GM23338 (cell line): ENCODE measurements at regions not wholly inside any gene's neighbourhood (a gene's known extent, or its start where the extent isn't known, plus 50 kb on each side); places are given as distances from the start of the nearest gene placed in this dataset.
"Not testable (repeated sequence)": the region's sequence is repeated elsewhere in the genome, so short reads cannot be mapped to it uniquely, and the experiment has no call there.

Experiments used
- ATAC-seq: fragments of 200-7000 bp; cut with Tn5 transposase; 3 replicates; pipeline ENCODE4 v1.9.1; 2020
- DNase-seq: peaks from one replicate; pipeline ENCODE4 v3.0.0-alpha.2; 2015; ENCODE audit warnings: low spot score
- H2AFZ ChIP-seq: fragments of 200-600 bp; sonication (generic); 2 replicates; pipeline ENCODE4 v1.8.0; 2016; ENCODE audit warnings: antibody characterized with exemption, mild to moderate bottlenecking, moderate library complexity
- H3F3A ChIP-seq: fragments of 200-600 bp; sonication (generic); replicated peaks from 2 replicates; pipeline ENCODE4 v1.8.0; 2017; ENCODE audit warnings: antibody characterized with exemption, mixed run types, low read depth
- H3K27ac ChIP-seq: fragments of 200-600 bp; sonication (generic); 2 replicates; pipeline ENCODE4 v1.6.1; 2016; ENCODE audit warnings: low read depth
- H3K27me3 ChIP-seq: fragments of 200-600 bp; sonication (generic); 2 replicates; pipeline ENCODE4 v1.8.0; 2016; ENCODE audit warnings: mild to moderate bottlenecking, mixed run types, moderate library complexity; ENCODE audit not compliant: insufficient read depth
- H3K36me3 ChIP-seq: fragments of 200-600 bp; sonication (generic); 2 replicates; pipeline ENCODE4 v1.8.0; 2016; ENCODE audit warnings: mild to moderate bottlenecking; ENCODE audit not compliant: insufficient read depth
- H3K4me1 ChIP-seq: fragments of 200-600 bp; sonication (generic); 2 replicates; pipeline ENCODE4 v1.8.0; 2016; ENCODE audit warnings: mild to moderate bottlenecking, moderate library complexity; ENCODE audit not compliant: insufficient read depth
- H3K4me2 ChIP-seq: fragments of 200-600 bp; sonication (generic); 2 replicates; pipeline ENCODE4 v1.7.1; 2017; ENCODE audit warnings: mixed run types
- H3K4me3 ChIP-seq: fragments of 200-600 bp; sonication (generic); 2 replicates; pipeline ENCODE4 v1.6.1; 2016; ENCODE audit warnings: mixed run types
- H3K79me2 ChIP-seq: fragments of 200-600 bp; sonication (generic); replicated peaks from 2 replicates; pipeline ENCODE4 v1.8.0; 2017; ENCODE audit warnings: mild to moderate bottlenecking; ENCODE audit not compliant: insufficient read depth
- H3K9me2 ChIP-seq: fragments of 200-600 bp; sonication (generic); 2 replicates; pipeline ENCODE4 v1.8.0; 2017; ENCODE audit not compliant: insufficient read depth
- H4K20me1 ChIP-seq: fragments of 200-600 bp; sonication (generic); replicated peaks from 2 replicates; pipeline ENCODE4 v1.8.0; 2017; ENCODE audit warnings: mild to moderate bottlenecking; ENCODE audit not compliant: insufficient read depth
- H3K27ac Mint-ChIP-seq: 2 replicates; pipeline ENCODE4 v1.8.0; 2020; ENCODE audit warnings: inconsistent platforms, mild to moderate bottlenecking, moderate library complexity, mixed read lengths
- H3K27me3 Mint-ChIP-seq: 3 replicates; pipeline ENCODE4 v1.8.0; 2022; ENCODE audit warnings: low read depth, mild to moderate bottlenecking, moderate library complexity, mixed read lengths, inconsistent platforms; ENCODE audit not compliant: insufficient read depth, poor library complexity
- H3K36me3 Mint-ChIP-seq: 3 replicates; pipeline ENCODE4 v1.8.0; 2021; ENCODE audit warnings: low read depth, mild to moderate bottlenecking, inconsistent platforms, moderate library complexity, mixed read lengths
- H3K4me1 Mint-ChIP-seq: 3 replicates; pipeline ENCODE4 v1.8.0; 2020; ENCODE audit warnings: mild to moderate bottlenecking, inconsistent platforms, mixed read lengths
- H3K4me3 Mint-ChIP-seq: 3 replicates; pipeline ENCODE4 v1.8.0; 2021; ENCODE audit warnings: moderate library complexity, mild to moderate bottlenecking, inconsistent platforms, mixed read lengths
- H3K9me3 Mint-ChIP-seq: 3 replicates; pipeline ENCODE4 v1.8.0; 2020; ENCODE audit warnings: moderate library complexity, mild to moderate bottlenecking, inconsistent platforms, mixed read lengths
- CREB1 ChIP-seq: fragments of 250-450 bp; sonication (Bioruptor Pico); IDR thresholded peaks from 2 replicates; pipeline ENCODE4 v1.5.0; 2020; ENCODE audit warnings: low read depth, mild to moderate bottlenecking, moderate library complexity
- POLR2AphosphoS5 ChIP-seq: IDR thresholded peaks from 2 replicates; pipeline ENCODE4 v1.6.1; 2016; ENCODE audit warnings: antibody characterized with exemption, low read depth
- STAT1 ChIP-seq: IDR thresholded peaks from one replicate; pipeline ENCODE4 v1.6.1; 2016; ENCODE audit warnings: antibody characterized with exemption; ENCODE audit not compliant: unreplicated experiment
- ZNF462 ChIP-seq: fragments of 250-450 bp; sonication (Bioruptor Pico); IDR thresholded peaks from 2 replicates; pipeline ENCODE4 v1.5.0; 2020; ENCODE audit warnings: mild to moderate bottlenecking, moderate library complexity
- TF ChIP-seq, protein P1 (sequence below): IDR thresholded peaks from 2 replicates; pipeline ENCODE4 v1.6.1; 2016; ENCODE audit warnings: antibody characterized with exemption
- TF ChIP-seq, protein P2 (sequence below), 2 experiments: fragments of 200-600 bp in 1 of 2; sonication (generic) in 1 of 2; conservative IDR thresholded peaks; 2 replicates each; pipeline versions ENCODE4 v1.5.1 to v1.6.1; 2016 to 2017; ENCODE audit warnings: antibody characterized with exemption in 2 of 2, low read depth in 2 of 2, mild to moderate bottlenecking in 2 of 2, moderate library complexity in 1 of 2

DNA sequence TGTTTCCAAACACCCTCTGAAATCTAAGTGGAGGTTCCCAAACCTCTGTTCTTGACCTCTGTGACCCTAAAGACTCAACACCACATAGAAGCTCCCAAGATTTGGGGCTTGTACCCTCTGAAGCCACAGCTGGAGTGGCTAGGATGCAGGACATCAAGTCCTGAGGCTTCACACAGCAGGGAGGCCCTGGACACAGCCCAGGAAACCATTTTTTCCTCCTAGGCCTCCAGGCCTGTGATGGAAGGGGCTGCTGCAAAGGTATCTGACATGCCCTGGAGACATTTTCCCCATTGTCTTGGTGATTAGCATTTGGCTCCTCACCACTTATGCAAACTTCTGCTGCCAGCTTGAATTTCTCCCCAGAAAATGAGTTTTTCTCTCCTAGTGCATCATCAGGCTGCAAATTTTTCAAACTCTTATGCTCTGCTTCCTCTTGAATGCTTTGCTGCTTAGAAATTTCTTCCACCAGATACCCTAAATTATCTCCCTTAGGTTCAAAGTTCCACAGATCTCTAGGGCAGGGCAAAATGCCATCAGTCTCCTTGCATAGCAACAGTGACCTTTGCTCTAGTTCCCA, 200.5 kb upstream of the ARL4C start:
- not testable (repeated sequence) for H2AFZ ChIP-seq, H3K4me2 ChIP-seq, H3K27me3 ChIP-seq, ATAC-seq, H3K4me3 ChIP-seq, H3K27me3 Mint-ChIP-seq, H3F3A ChIP-seq, H3K27ac ChIP-seq, H3K27ac Mint-ChIP-seq, H3K79me2 ChIP-seq, H3K4me1 ChIP-seq, H3K4me3 Mint-ChIP-seq, DNase-seq, H3K4me1 Mint-ChIP-seq, H4K20me1 ChIP-seq
- H3K9me2 ChIP-seq = 0 out of 2 replicates have a peak, but pooled peaks cover 13% of the 10 kb centered on the region
- Mint-ChIP-seq H3K36me3 (peaks cover 51% of the 10 kb centered on the region), H3K9me3 (peaks cover 56% of the 10 kb centered on the region)
- H3K36me3 ChIP-seq = peaks cover 26% of the 10 kb centered on the region

DNA sequence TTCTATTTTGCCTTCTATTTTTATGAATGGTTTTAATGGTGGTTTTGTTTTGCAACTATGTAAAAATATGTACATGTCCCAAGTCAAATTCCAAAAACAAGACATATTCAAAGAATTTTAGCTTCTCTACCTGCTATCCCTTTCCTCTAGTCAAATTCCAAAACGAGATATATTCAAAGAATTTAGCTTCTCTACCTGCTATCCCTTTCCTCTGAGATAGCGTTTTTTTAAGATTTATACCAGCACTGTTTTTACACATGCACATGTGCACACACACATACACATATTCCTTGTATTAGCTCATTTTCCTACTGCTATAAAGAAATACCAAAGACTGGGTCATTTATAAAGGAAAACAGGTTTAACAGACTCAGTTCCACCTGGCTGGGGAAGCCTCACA, 199.1 kb upstream of the ARL4C start:
- no peak overlapping the region for H3K4me3 ChIP-seq
- H3K9me2 ChIP-seq = 0 out of 2 replicates have a peak, but pooled peaks cover 13% of the 10 kb centered on the region
- DNase-seq (no peak), ATAC-seq (no peak)
- H2AFZ ChIP-seq = no peak overlapping the region
- peaks cover 26% of the 10 kb centered on the region for H3K36me3 ChIP-seq
- no peaks in the 10 kb centered on the region for H4K20me1 ChIP-seq
- no peaks in the 10 kb centered on the region for H3K4me1 ChIP-seq
- no peaks in the 10 kb centered on the region for H3K27me3 ChIP-seq
- no peaks in the 10 kb centered on the region for H3F3A ChIP-seq
- H3K36me3 Mint-ChIP-seq = peaks cover 52% of the 10 kb centered on the region
- H3K27ac ChIP-seq = no peak overlapping the region
- H3K4me3 Mint-ChIP-seq = no peak overlapping the region
- no peak for TF ChIP-seq POLR2AphosphoS5
- no peaks in the 10 kb centered on the region for H3K79me2 ChIP-seq
- no peak overlapping the region for H3K27ac Mint-ChIP-seq
- H3K4me2 ChIP-seq = no peak overlapping the region
- H3K9me3 Mint-ChIP-seq = peaks cover 56% of the 10 kb centered on the region
- peaks cover 7% of the 10 kb centered on the region for H3K4me1 Mint-ChIP-seq
- H3K27me3 Mint-ChIP-seq = peaks cover 5% of the 10 kb centered on the region

DNA sequence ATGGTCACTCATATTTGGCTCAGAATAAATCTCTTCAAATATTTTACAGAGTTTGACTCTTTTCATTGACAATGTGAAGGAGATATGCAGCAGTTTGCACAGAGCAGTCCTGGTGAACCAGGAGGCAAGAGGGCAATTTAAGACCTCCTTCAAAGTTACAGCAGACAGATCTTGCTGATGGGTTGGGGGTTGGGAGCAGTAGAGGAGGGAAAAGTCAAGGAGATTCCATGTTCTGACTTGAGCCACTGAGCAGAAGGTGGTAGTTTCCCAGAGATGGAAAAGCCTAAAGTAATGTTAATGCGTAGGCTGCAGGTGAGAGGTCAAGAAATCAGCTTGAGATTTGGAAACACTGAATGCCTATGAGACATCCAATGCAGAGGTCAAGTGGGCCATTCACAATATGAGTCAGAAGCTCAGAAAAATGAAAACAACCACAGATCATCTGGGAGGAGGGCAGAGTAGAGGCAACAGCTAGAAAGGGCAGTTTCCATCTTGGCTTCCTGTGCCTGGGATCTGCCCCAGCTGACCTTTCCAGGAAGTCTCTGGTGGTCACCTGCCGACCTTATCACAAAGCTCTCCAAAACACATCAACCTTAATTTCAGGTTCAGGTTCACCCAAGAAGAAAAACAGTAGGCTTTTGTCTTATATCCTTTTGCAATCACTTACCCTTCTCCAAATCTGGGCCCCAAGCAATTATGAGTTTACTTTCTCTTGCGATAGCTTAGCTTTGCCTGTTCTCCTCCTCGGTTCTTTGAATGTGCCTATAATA, 197.5 kb upstream of the ARL4C start:
- Mint-ChIP-seq H3K4me3 (no peak overlapping the region), H3K9me3 (peaks cover 52% of the 10 kb centered on the region), H3K27ac (no peak overlapping the region), H3K36me3 (peaks cover 52% of the 10 kb centered on the region), H3K27me3 (peaks cover 5% of the 10 kb centered on the region), H3K4me1 (peaks cover 14% of the 10 kb centered on the region)
- no peaks in the 10 kb centered on the region for H4K20me1 ChIP-seq
- no peaks in the 10 kb centered on the region for H3K27me3 ChIP-seq
- H3K9me2 ChIP-seq = 0 out of 2 replicates have a peak, but pooled peaks cover 13% of the 10 kb centered on the region
- H3K4me2 ChIP-seq = no peak overlapping the region
- ATAC-seq = no peak
- no peaks in the 10 kb centered on the region for H3K4me1 ChIP-seq
- H3K79me2 ChIP-seq = no peaks in the 10 kb centered on the region
- no peak for DNase-seq
- H2AFZ ChIP-seq = no peak overlapping the region
- no peak overlapping the region for H3K4me3 ChIP-seq
- no peak overlapping the region for H3K27ac ChIP-seq
- H3K36me3 ChIP-seq = peaks cover 26% of the 10 kb centered on the region
- H3F3A ChIP-seq = no peaks in the 10 kb centered on the region
- no peak for TF ChIP-seq POLR2AphosphoS5
- no peak for TF ChIP-seq STAT1
- no peak for TF ChIP-seq CREB1 (CRISPR knock-in tag)
- TF ChIP-seq, protein P1, sequence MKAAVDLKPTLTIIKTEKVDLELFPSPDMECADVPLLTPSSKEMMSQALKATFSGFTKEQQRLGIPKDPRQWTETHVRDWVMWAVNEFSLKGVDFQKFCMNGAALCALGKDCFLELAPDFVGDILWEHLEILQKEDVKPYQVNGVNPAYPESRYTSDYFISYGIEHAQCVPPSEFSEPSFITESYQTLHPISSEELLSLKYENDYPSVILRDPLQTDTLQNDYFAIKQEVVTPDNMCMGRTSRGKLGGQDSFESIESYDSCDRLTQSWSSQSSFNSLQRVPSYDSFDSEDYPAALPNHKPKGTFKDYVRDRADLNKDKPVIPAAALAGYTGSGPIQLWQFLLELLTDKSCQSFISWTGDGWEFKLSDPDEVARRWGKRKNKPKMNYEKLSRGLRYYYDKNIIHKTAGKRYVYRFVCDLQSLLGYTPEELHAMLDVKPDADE = no peak
- TF ChIP-seq, protein P2, sequence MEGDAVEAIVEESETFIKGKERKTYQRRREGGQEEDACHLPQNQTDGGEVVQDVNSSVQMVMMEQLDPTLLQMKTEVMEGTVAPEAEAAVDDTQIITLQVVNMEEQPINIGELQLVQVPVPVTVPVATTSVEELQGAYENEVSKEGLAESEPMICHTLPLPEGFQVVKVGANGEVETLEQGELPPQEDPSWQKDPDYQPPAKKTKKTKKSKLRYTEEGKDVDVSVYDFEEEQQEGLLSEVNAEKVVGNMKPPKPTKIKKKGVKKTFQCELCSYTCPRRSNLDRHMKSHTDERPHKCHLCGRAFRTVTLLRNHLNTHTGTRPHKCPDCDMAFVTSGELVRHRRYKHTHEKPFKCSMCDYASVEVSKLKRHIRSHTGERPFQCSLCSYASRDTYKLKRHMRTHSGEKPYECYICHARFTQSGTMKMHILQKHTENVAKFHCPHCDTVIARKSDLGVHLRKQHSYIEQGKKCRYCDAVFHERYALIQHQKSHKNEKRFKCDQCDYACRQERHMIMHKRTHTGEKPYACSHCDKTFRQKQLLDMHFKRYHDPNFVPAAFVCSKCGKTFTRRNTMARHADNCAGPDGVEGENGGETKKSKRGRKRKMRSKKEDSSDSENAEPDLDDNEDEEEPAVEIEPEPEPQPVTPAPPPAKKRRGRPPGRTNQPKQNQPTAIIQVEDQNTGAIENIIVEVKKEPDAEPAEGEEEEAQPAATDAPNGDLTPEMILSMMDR (conservative IDR thresholded peaks at IDR 0.05; ENCODE audit: low read depth in 2 of 2) = no peak
- no peak for TF ChIP-seq ZNF462 (CRISPR knock-in tag)
